Esophagus squamous epithelium (tissue), 5 donors: ENCODE measurements at regions not wholly inside any gene's neighbourhood (a gene's known extent, or its start where the extent isn't known, plus 50 kb on each side); places are given as distances from the start of the nearest gene placed in this dataset.
"Not testable (repeated sequence)": the region's sequence is repeated elsewhere in the genome, so short reads cannot be mapped to it uniquely, and the experiment has no call there.

Source experiments
- DNase-seq: peaks from one replicate; lab custom pipeline; 2025; lab: John Stamatoyannopoulos, UW
- H3K27ac ChIP-seq, 4 donors: fragments of 200-600 bp; sonication (generic); one replicate each; pipeline ENCODE4 v1.5.1; 2016 to 2019; ENCODE audit warnings: mild to moderate bottlenecking in 1 of 4
- H3K27me3 ChIP-seq, 4 donors: fragments of 200-600 bp; sonication (generic); 1 replicate in 3 of 4; 2 replicates in 1 of 4; pipeline versions ENCODE4 v1.5.1 to v1.6.0; 2017 to 2021; ENCODE audit warnings: antibody characterized with exemption in 1 of 4
- H3K36me3 ChIP-seq, 3 donors: fragments of 200-600 bp; sonication (generic); one replicate each; pipeline ENCODE4 v1.5.1; 2016 to 2019
- H3K4me1 ChIP-seq, 3 donors: fragments of 200-600 bp; sonication (generic); one replicate each; pipeline ENCODE4 v1.5.1; 2017 to 2019
- H3K4me3 ChIP-seq, 4 donors: fragments of 200-600 bp; sonication (generic); 1 replicate in 3 of 4; 2 replicates in 1 of 4; pipeline ENCODE4 v1.5.1; 2016 to 2019; ENCODE audit warnings: mild to moderate bottlenecking in 2 of 4, moderate library complexity in 1 of 4
- H3K9me3 ChIP-seq, 3 donors: fragments of 200-600 bp; sonication (generic); one replicate each; pipeline ENCODE4 v1.5.1; 2016 to 2019
- POLR2A ChIP-seq, 4 donors: fragments of 450-650 bp; IDR thresholded peaks; one replicate each; pipeline ENCODE4 v1.6.1; 2017; ENCODE audit warnings: antibody characterized with exemption in 4 of 4, mild to moderate bottlenecking in 4 of 4, moderate library complexity in 3 of 4
- WGBS, 2 donors: methylation state at CpG; one replicate each; pipeline ENCODE4 v1.1.5; 2018; 5-methylcytosine and 5-hydroxymethylcytosine counted together
- intact Hi-C: fragments of 100-400 bp; cut with DNase I; formaldehyde crosslinking; loops from one replicate; pipeline ENCODE4 v1.15.0; 2022
- TF ChIP-seq, protein P1 (sequence below), 6 experiments: fragments of 450-650 bp in 4 of 6; fragments of 200-600 bp in 2 of 6; sonication (generic) in 2 of 6; IDR thresholded peaks; one replicate each; pipeline ENCODE4 v1.5.1; 2016 to 2019; ENCODE audit warnings: antibody characterized with exemption in 6 of 6, mild to moderate bottlenecking in 4 of 6, moderate library complexity in 4 of 6
- donor health status: DM: yes; HTN: yes; CAD: no.

DNA sequence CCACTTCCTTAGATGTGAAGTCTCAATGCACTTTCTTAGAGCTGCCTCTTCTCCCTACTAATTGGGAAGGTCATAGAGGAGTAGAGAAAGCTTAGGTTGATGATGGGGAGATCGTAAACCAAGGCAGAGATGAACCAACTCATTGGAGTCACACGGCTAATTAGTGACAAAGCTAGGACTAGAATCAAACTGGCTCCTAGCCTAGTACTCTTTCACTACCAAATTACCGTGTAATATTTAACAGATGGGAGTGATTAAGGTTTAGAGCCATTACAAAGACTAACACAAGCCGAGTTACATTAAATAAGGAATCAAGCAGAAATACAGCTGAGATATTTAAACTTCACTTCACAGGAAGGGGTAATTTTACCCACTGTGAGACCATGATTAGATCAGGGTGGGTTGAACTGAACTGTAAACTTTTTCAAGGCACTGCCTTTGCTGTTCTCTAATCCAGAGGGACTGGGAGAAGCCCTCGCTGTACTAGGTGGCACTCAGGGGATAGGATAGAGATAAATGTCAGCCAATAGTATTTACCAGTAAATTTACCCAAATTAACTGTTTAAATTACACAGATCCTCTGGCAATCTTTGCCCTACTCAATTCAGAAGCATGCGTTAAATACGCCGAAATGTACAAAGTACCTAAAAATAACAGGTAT lies 166.4 kb upstream of the PIK3R1 start:
- no peak overlapping the region for H3K27ac ChIP-seq
- intact Hi-C loops = no loop called here
- WGBS, 2 donors = 75 to 79% methylated on average over 8 of the region's 8 CpGs
- no peak overlapping the region for H3K4me3 ChIP-seq
- H3K36me3 ChIP-seq = no peaks in the 10 kb centered on the region
- no peaks in the 10 kb centered on the region for H3K27me3 ChIP-seq
- H3K4me1 ChIP-seq = no peaks in the 10 kb centered on the region
- H3K9me3 ChIP-seq = peaks cover 0 to 14% (median 0%) of the 10 kb centered on the region in 3 donors
- TF ChIP-seq, protein P1, sequence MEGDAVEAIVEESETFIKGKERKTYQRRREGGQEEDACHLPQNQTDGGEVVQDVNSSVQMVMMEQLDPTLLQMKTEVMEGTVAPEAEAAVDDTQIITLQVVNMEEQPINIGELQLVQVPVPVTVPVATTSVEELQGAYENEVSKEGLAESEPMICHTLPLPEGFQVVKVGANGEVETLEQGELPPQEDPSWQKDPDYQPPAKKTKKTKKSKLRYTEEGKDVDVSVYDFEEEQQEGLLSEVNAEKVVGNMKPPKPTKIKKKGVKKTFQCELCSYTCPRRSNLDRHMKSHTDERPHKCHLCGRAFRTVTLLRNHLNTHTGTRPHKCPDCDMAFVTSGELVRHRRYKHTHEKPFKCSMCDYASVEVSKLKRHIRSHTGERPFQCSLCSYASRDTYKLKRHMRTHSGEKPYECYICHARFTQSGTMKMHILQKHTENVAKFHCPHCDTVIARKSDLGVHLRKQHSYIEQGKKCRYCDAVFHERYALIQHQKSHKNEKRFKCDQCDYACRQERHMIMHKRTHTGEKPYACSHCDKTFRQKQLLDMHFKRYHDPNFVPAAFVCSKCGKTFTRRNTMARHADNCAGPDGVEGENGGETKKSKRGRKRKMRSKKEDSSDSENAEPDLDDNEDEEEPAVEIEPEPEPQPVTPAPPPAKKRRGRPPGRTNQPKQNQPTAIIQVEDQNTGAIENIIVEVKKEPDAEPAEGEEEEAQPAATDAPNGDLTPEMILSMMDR (IDR thresholded peaks at IDR 0.05) = no peak
- TF ChIP-seq POLR2A (IDR thresholded peaks at IDR 0.05) = no peak
- DNase-seq = no peak

DNA sequence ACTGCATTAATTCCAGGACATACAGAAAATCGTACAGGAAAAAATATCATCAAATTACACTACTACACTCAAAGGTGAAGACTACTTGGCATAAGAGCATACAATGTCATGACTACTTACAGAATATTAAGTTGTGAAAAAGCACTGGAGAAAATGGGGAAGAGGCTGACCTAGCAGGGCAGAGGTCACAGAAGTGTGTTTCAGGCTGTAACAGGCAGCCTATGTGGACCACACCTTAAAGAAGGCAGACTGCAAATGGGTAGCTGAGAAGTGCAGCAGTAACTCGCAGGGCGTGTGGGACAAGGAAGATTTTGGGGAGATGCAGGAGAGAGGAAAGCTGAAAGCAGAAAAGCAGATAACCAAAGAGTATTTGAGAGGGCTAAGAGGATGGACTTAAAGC lies 167.0 kb upstream of the PIK3R1 start:
- Histone ChIP-seq H3K4me1 (no peaks in the 10 kb centered on the region), H3K27me3 (no peaks in the 10 kb centered on the region), H3K4me3 (no peak overlapping the region), H3K9me3 (peaks cover 0 to 14% (median 0%) of the 10 kb centered on the region in 3 donors), H3K36me3 (no peaks in the 10 kb centered on the region), H3K27ac (no peak overlapping the region)
- DNase-seq = no peak
- WGBS, 2 donors = 94 to 100% methylated on average over 3 of the region's 3 CpGs
- TF ChIP-seq, protein P1 (IDR thresholded peaks at IDR 0.05) = no peak
- TF ChIP-seq POLR2A (IDR thresholded peaks at IDR 0.05) = no peak
- intact Hi-C loops = no loop called here

DNA sequence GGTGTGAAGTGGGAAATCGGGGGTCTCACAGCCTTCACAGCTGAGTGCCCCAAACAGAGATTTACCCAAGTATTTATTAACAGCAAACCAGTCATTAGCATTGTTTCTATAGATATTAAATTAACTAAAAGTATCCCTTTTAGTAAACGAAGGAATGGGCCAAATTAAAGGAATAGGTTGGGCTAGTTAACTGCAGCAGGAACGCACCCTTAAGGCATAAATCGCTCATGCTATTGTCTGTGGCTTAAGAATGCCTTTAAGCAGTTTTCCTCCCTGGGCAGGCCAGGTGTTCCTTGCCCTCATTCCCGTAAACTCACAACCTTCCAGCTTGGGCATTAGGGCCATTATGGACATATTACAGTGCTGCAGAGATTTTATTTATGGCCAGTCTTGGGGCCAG lies 167.5 kb upstream of the PIK3R1 start:
- H3K4me3 ChIP-seq, H3K27ac ChIP-seq, intact Hi-C loops, H3K4me1 ChIP-seq, H3K36me3 ChIP-seq, DNase-seq, H3K27me3 ChIP-seq: not testable (repeated sequence)
- 80 to 88% methylated on average over 5 of the region's 5 CpGs for WGBS, 2 donors
- peaks cover 0 to 14% (median 0%) of the 10 kb centered on the region in 3 donors for H3K9me3 ChIP-seq

GRCh38 chr5:68047035-68047434 lies 168.5 kb upstream of the PIK3R1 start:
- WGBS, 2 donors = 95% methylated on average over 1 of the region's 1 CpG
- DNase-seq = no peak
- intact Hi-C loops = no loop called here

DNA sequence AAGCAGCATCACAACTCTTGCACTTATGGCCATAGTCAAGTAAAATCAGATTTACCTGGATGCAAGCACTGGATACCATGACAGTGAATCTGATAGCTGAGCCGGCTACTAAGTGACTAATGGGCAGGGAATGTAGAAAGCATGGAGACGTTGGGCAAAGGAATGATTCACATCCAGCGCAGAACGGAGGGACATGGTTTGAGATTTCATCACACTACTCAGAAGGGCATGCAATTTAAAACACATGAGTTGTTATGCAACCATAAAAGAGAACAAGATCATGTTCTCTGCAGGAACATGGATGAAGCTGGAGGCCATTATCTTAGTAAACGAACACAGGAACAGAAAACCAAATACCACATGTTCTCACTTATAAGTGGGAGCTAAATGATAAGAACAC lies 169.1 kb upstream of the PIK3R1 start:
- no peak overlapping the region for H3K27ac ChIP-seq
- peaks cover 0 to 14% (median 0%) of the 10 kb centered on the region in 3 donors for H3K9me3 ChIP-seq
- 32 to 33% methylated on average over 5 of the region's 5 CpGs for WGBS, 2 donors
- no peak overlapping the region for H3K4me3 ChIP-seq
- intact Hi-C loops = no loop called here
- no peaks in the 10 kb centered on the region for H3K27me3 ChIP-seq
- DNase-seq = no peak
- TF ChIP-seq, protein P1 (IDR thresholded peaks at IDR 0.05) = no peak
- TF ChIP-seq POLR2A (IDR thresholded peaks at IDR 0.05) = no peak
- H3K36me3 ChIP-seq = no peaks in the 10 kb centered on the region
- no peaks in the 10 kb centered on the region for H3K4me1 ChIP-seq

More at GRCh38 chr5:68047035-68047434, 168.5 kb upstream of the PIK3R1 start:
- Histone ChIP-seq H3K4me3 (no peak overlapping the region), H3K27me3 (no peaks in the 10 kb centered on the region), H3K36me3 (no peaks in the 10 kb centered on the region), H3K27ac (no peak overlapping the region), H3K4me1 (no peaks in the 10 kb centered on the region), H3K9me3 (peaks cover 0 to 14% (median 0%) of the 10 kb centered on the region in 3 donors)
- no peak for TF ChIP-seq POLR2A (IDR thresholded peaks at IDR 0.05)
- TF ChIP-seq, protein P1 (IDR thresholded peaks at IDR 0.05) = no peak
